Activated CD4-positive, alpha-beta T cell treated with anti-CD3 and anti-CD28 coated beads, Interleukin-2, amount 50 U/mL, for 16 hours (primary cell): ENCODE measurements at regions not wholly inside any gene's neighbourhood (a gene's known extent, or its start where the extent isn't known, plus 50 kb on each side); places are given as distances from the start of the nearest gene placed in this dataset.
"Not testable (repeated sequence)": the region's sequence is repeated elsewhere in the genome, so short reads cannot be mapped to it uniquely, and the experiment has no call there.

ENCODE experiments used
- DNase-seq: peaks from one replicate; pipeline ENCODE4 v3.0.0-alpha.2; 2020

GRCh38 chr4:125518281-125518680 is 203.5 kb downstream of the FAT4 start:
- no peak for DNase-seq

GRCh38 chr4:125519371-125520146 is 204.8 kb downstream of the FAT4 start:
- DNase-seq = no peak

- no peak for DNase-seq
These were observed 205.7 kb downstream of the FAT4 start for GRCh38 chr4:125520258-125520990.

- DNase-seq = no peak
These were observed 207.8 kb downstream of the FAT4 start for GRCh38 chr4:125522588-125522987.

- no peak for DNase-seq
These were observed 208.2 kb downstream of the FAT4 start for GRCh38 chr4:125522992-125523391.

- DNase-seq = no peak
These were observed 211.7 kb downstream of the FAT4 start for GRCh38 chr4:125526420-125526819.

GRCh38 chr4:125527681-125528080 is 212.9 kb downstream of the FAT4 start:
- no peak for DNase-seq

- no peak for DNase-seq
These were observed 214.3 kb downstream of the FAT4 start for GRCh38 chr4:125529071-125529470.

GRCh38 chr4:125538670-125539069 is 223.9 kb downstream of the FAT4 start:
- no peak for DNase-seq

- no peak for DNase-seq
These were observed 224.9 kb downstream of the FAT4 start for GRCh38 chr4:125539691-125540090.

- no peak for DNase-seq
These were observed 227.2 kb downstream of the FAT4 start for GRCh38 chr4:125541836-125542385.

- no peak for DNase-seq
These were observed 231.5 kb downstream of the FAT4 start for GRCh38 chr4:125546272-125546671.

- no peak for DNase-seq
These were observed 233.1 kb downstream of the FAT4 start for GRCh38 chr4:125547836-125548235.

- no peak for DNase-seq
These were observed 236.0 kb downstream of the FAT4 start for GRCh38 chr4:125550769-125551168.

- no peak for DNase-seq
These were observed 236.7 kb downstream of the FAT4 start for GRCh38 chr4:125551466-125551865.

- DNase-seq = no peak
These were observed 237.2 kb downstream of the FAT4 start for GRCh38 chr4:125551967-125552366.

- DNase-seq = no peak
These were observed 257.8 kb downstream of the FAT4 start for GRCh38 chr4:125572601-125573000.

GRCh38 chr4:125573368-125573767 is 258.6 kb downstream of the FAT4 start:
- no peak for DNase-seq

- DNase-seq = no peak
These were observed 259.0 kb downstream of the FAT4 start for GRCh38 chr4:125573786-125574185.

GRCh38 chr4:125582302-125582701 is 267.5 kb downstream of the FAT4 start:
- DNase-seq = no peak

- DNase-seq = no peak
These were observed 275.4 kb downstream of the FAT4 start for GRCh38 chr4:125590158-125590557.

GRCh38 chr4:125591290-125591689 is 276.5 kb downstream of the FAT4 start:
- no peak for DNase-seq

- DNase-seq = no peak
These were observed 279.4 kb downstream of the FAT4 start for GRCh38 chr4:125594056-125594602.

GRCh38 chr4:125605926-125606325 is 291.2 kb downstream of the FAT4 start:
- not testable (repeated sequence) for DNase-seq
